ENCODE measurements at regions not wholly inside any gene's neighbourhood (a gene's known extent, or its start where the extent isn't known, plus 50 kb on each side); places are given as distances from the start of the nearest gene placed in this dataset.
"Not testable (repeated sequence)": the region's sequence is repeated elsewhere in the genome, so short reads cannot be mapped to it uniquely, and the experiment has no call there.

DNA sequence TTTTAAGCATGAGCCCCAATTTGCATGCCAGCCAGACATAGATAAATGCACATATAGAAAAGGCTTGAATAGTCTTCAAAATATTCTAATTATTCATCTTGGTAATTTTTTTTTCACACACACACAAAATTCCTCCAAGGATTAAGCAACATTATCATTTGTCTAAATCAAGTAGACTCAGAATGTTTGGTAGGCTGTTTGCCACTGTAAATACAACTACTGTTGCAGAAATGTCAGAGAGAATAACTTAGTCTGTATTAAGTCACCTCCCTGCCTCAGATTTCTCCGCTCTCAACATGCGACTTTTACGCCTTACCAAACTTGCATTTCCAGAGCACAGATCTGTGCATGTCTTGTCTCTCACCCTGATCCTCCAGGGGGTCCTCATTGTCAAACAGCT, 265.6 kb upstream of the C9orf72 start:
- H3K4me3 ChIP-seq: no peak overlapping the region
- no TSS peak for BruUV-seq (replicated peaks)
- DNase-seq (ENCODE audit: low read depth, low spot score) (no peak), ATAC-seq (no peak), FAIRE-seq (no peak)
- no peaks in the 10 kb centered on the region for H3K9me3 ChIP-seq (replicated peaks; ENCODE audit: control insufficient read depth, insufficient read depth, low read length)
- H3K9ac ChIP-seq (ENCODE audit: control insufficient read depth, insufficient read depth, low read length): no peak overlapping the region
- no peaks in the 10 kb centered on the region for H3K4me1 ChIP-seq (ENCODE audit: control insufficient read depth, insufficient read depth, low read length)
- in situ Hi-C loops (cut with MboI) (no loop called here), intact Hi-C loops (cut with micrococcal nuclease; ENCODE audit: unreplicated experiment) (no loop called here)
- no peaks in the 10 kb centered on the region for H3K27me3 ChIP-seq (replicated peaks in 1 of 2; ENCODE audit: control insufficient read depth in 2 of 2, insufficient read depth in 2 of 2, low read length in 1 of 2)
- H3K36me3 ChIP-seq (ENCODE audit: control insufficient read depth in 2 of 2, insufficient read depth in 2 of 2, low read length in 1 of 2): no peaks in the 10 kb centered on the region
- ChIA-PET CTCF (interaction anchor here (1.1 kb wide), 1 partner anchor 51 kb away, joined by 5 read pairs; no protein-coding TSS in a partner anchor), SMC1A (ENCODE audit: uncharacterized antibody, unreplicated experiment) (interaction anchor here (1.0 to 3.9 kb wide), 6 partner anchors 14 to 112 kb away, joined by 3 to 14 read pairs (median 6); no protein-coding TSS in a partner anchor), POLR2A (no interaction called here), RAD21 (ENCODE audit: unreplicated experiment) (interaction anchor here (1.2 to 1.9 kb wide), 3 partner anchors 37 to 112 kb away, joined by 3 to 7 read pairs (median 3); no protein-coding TSS in a partner anchor)
- TF ChIP-seq KAT2A (conservative IDR thresholded peaks at IDR 0.05; ENCODE audit: control insufficient read depth, low read depth, low read length) (no peak), CREM (IDR thresholded peaks at IDR 0.05; ENCODE audit: low read depth) (no peak)
- H2AFZ ChIP-seq (ENCODE audit: control insufficient read depth, low read depth, low read length): no peak overlapping the region
- no peaks in the 10 kb centered on the region for H3K79me2 ChIP-seq (ENCODE audit: control insufficient read depth, insufficient read depth, low read length)
- H4K20me1 ChIP-seq (ENCODE audit: control insufficient read depth, insufficient read depth): no peaks in the 10 kb centered on the region
- no peak overlapping the region for H3K27ac ChIP-seq (ENCODE audit: control insufficient read depth, insufficient read depth)
- no peak overlapping the region for H3K4me2 ChIP-seq (ENCODE audit: control insufficient read depth, insufficient read depth)
- WGBS (ENCODE audit: insufficient coverage, insufficient replicate concordance, low lambda C conversion rate, missing lambda C conversion rate): 85% methylated on average over 3 of the region's 3 CpGs

DNA sequence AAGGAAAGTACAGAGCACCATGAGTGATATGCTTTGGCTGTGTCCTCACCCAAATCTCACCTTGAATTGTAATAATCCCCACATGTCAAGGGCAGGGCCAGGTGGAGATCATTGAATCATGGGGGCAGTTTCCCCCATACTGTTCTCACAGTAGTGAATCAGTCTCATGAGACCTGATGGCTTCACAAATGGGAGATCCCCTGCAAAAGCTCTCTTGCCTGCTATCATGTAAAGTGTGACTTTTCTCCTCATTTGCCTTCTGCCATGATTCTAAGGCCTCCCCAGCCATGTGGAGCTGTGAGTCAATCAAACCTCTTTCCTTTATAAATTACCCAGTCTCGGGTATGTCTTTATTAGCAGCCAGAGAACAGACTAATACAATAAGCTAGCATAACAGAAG, 266.5 kb upstream of the C9orf72 start:
- H3K27me3 ChIP-seq (replicated peaks in 1 of 2; ENCODE audit: control insufficient read depth in 2 of 2, insufficient read depth in 2 of 2, low read length in 1 of 2); FAIRE-seq; H3K27ac ChIP-seq (ENCODE audit: control insufficient read depth, insufficient read depth); BruUV-seq (replicated peaks); H4K20me1 ChIP-seq (ENCODE audit: control insufficient read depth, insufficient read depth); H2AFZ ChIP-seq (ENCODE audit: control insufficient read depth, low read depth, low read length); H3K9me3 ChIP-seq (replicated peaks; ENCODE audit: control insufficient read depth, insufficient read depth, low read length); H3K36me3 ChIP-seq (ENCODE audit: control insufficient read depth in 2 of 2, insufficient read depth in 2 of 2, low read length in 1 of 2); in situ Hi-C loops (cut with MboI); ATAC-seq; H3K4me1 ChIP-seq (ENCODE audit: control insufficient read depth, insufficient read depth, low read length); DNase-seq (ENCODE audit: low read depth, low spot score); H3K79me2 ChIP-seq (ENCODE audit: control insufficient read depth, insufficient read depth, low read length); H3K4me3 ChIP-seq; H3K9ac ChIP-seq (ENCODE audit: control insufficient read depth, insufficient read depth, low read length); CTCF ChIA-PET; intact Hi-C loops (cut with micrococcal nuclease; ENCODE audit: unreplicated experiment); H3K4me2 ChIP-seq (ENCODE audit: control insufficient read depth, insufficient read depth): not testable (repeated sequence)
- ChIA-PET RAD21 (ENCODE audit: unreplicated experiment) (interaction anchor here (0.7 to 1.2 kb wide), 3 partner anchors 37 to 62 kb away, joined by 3 read pairs; no protein-coding TSS in a partner anchor), SMC1A (ENCODE audit: uncharacterized antibody, unreplicated experiment) (interaction anchor here (0.8 to 3.9 kb wide), 4 partner anchors 21 to 113 kb away, joined by 3 to 10 read pairs (median 4); no protein-coding TSS in a partner anchor), POLR2A (interaction anchor here (1.2 kb wide), 2 partner anchors 73 to 75 kb away, joined by 3 to 4 read pairs; no protein-coding TSS in a partner anchor)
- peak; percentile 20 for TF ChIP-seq MEF2B (IDR thresholded peaks at IDR 0.05; ENCODE audit: partially characterized antibody, poor library complexity, severe bottlenecking)
- TF ChIP-seq, protein P1, sequence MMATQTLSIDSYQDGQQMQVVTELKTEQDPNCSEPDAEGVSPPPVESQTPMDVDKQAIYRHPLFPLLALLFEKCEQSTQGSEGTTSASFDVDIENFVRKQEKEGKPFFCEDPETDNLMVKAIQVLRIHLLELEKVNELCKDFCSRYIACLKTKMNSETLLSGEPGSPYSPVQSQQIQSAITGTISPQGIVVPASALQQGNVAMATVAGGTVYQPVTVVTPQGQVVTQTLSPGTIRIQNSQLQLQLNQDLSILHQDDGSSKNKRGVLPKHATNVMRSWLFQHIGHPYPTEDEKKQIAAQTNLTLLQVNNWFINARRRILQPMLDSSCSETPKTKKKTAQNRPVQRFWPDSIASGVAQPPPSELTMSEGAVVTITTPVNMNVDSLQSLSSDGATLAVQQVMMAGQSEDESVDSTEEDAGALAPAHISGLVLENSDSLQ (IDR thresholded peaks at IDR 0.05): peak; percentile 24; the same call in 1 of the 2 replicates
- 4% methylated on average over 1 of the region's 1 CpG for WGBS (ENCODE audit: insufficient coverage, insufficient replicate concordance, low lambda C conversion rate, missing lambda C conversion rate)
